ENCODE measurements at regions not wholly inside any gene's neighbourhood (a gene's known extent, or its start where the extent isn't known, plus 50 kb on each side); places are given as distances from the start of the nearest gene placed in this dataset.
A peak's percentile ranks its signal among the peaks of the same experiment; 100 is the strongest.
"Not testable (repeated sequence)": the region's sequence is repeated elsewhere in the genome, so short reads cannot be mapped to it uniquely, and the experiment has no call there.

DNA sequence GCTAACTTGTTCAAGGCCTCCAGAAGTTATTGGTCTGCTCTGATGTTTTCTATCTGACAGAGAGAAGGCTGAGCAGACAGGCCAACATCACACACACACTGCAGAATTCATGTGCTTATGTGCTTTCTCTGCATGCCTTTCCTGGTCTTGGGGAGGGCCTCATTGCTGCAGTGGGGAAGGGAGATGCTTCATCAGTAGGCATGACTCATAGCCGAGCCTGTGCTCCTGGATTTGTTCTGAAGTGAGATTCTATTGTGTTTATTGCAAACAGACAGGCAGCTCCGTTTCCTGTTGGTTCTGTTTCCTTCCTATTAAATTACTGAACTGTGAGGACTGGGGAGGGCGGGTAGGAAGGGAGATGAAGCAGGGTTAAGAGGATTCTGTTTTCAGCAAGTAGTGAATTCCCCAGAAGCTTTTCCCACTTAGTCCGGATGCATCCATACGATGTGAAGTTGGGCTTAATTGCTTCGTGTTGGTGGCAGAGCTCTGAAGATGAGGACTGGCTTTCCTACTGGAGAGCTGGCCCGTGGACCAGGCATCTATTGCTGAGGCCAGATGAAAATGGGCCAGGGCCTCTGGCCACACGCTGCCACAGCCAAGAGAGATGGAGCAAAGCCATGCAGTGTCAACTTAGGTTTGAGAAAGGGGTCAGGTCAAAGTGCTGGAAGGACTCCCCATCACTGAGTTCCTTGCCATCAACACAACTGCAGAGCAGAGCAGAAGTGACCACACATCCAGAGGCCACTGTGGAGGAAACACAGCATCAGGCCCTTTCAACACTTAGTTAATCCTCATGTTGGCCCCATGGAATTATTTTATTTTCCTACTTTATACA, 179.3 kb downstream of the UTP18 start:
- DNase-seq = no peak

DNA sequence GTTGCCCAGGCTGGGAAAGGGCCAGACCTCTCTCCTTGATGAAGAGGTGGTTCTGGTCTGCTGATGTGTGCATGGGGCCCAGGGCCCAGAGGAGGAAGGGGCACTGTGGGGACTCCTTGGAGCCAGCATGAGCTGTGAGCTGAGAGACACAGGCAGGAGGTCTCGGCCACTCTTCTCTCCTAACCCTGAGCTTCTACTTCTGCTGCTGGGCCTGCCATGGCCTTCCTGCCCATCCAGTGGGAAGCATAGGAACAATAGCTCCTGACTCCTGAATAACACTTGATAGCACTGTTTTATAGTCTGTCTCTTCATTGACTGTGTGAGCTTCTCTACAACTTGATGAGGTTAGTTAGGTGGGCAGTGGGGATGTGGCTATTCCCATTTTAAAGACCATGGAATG, 181.1 kb downstream of the UTP18 start:
- no peak for DNase-seq

GRCh38 chr17:51442088-51442865, 181.9 kb downstream of the UTP18 start:
- DNase-seq = no peak

GRCh38 chr17:51443646-51444045, 183.3 kb downstream of the UTP18 start:
- no peak for DNase-seq

DNA sequence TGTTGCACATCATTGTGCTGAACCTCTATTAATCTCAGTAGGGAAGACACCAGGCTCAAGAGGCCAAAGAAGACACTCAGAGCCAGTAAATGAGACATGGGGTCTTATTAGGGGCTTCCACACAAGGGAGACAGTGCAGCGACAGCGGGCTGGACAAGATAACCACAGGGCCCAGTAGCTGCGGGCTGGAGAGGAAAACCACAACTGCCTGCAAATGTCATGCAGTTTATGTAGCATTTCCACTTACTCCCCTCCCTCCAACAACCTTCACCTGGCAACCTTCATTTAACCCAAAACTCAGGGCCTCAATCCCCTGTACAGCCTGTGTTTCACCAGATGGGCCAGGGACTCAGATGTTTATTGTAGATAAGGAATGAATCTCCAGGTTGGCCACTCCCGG, 185.6 kb downstream of the UTP18 start:
- no peak for DNase-seq

DNA sequence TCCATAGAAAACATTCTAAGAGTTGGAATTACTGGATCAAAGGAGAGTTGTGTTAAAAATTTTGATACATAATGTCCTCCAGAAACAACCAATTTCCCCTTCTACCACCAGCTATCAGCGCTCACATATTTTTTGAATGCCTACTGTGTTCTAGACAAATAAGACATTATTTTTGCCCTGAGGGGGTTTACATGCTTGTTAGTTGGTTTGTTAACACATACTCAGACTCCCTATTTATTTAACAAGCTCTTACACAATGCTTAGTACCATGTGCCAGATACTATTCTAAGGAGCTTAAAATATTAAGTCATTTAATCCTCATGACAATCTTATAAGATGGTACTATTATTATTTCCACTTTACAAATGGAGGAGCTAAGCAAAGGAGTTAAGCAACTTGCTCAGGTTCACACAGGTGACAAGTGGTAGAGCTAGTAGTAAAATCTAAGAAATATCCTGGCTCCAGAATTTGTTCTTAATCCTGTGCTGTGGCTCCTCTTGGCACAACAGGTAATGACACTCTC, 194.2 kb downstream of the UTP18 start:
- no peak for DNase-seq

GRCh38 chr17:51455211-51455610, 194.9 kb downstream of the UTP18 start:
- DNase-seq = no peak

- no peak for DNase-seq
These were observed 195.6 kb downstream of the UTP18 start for GRCh38 chr17:51455931-51456330.

- DNase-seq = no peak
These were observed 196.6 kb downstream of the UTP18 start for GRCh38 chr17:51456942-51457341.

GRCh38 chr17:51461578-51462004, 201.2 kb downstream of the UTP18 start:
- DNase-seq = peak; percentile 51 to 63

- no peak for DNase-seq
These were observed 203.0 kb downstream of the UTP18 start for GRCh38 chr17:51463353-51463752.

DNA sequence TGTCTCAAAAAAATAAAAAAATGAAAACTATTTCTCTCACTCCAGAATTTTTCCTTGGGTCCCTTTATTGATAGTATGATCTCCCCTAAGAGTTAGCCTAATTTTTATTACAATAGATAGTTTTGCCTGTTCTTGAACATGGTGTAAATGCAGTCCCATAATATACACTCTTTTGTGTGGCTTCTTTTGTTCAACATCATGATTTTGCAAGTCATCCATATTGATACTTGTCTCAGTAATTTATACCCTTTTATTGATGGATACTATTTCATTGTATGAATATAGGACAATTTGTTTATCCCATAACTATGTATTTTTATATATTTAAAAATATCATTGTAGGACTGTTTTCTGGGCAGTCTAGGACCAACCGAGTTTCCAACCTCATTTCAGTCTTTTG, 207.0 kb downstream of the UTP18 start:
- no peak for DNase-seq

GRCh38 chr17:51472670-51473205, 212.4 kb downstream of the UTP18 start:
- no peak for DNase-seq

DNA sequence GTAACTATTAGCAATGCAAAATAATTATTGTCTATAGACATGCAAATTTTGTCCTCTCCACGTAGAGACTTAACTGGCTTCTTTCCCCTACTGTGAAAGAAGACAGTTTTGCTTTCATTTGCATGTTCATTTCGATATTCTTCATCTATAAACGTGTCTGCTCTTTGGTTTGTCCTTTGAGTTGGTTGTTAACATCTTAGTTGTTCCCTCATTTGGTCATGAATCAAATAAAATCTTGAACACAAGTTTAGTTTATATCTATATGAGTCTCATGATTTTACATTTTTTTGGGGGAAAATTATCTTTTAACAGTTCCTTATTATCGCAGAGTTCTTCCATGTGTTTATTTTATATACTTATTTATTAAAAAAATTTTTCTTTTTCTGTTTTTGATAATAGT, 214.4 kb downstream of the UTP18 start:
- DNase-seq = no peak

DNA sequence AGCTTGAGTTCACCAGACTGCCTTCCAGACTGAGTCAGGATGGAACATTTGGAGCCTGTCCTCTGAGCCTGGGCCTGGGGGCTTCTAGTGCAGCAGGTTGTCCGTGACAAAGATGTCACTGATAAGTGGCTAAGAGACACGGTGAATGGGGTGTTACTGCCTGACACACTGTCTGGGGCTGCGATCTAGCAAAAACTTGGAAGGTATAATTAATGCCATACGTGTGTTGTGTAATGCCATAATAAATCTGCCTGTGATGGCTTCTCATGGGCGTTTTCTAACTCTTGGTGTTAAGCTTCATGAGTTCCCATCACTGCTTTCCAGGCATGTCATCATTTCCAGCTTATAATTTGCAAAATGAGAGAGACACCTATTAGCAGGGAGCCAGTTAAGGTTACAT, 215.4 kb downstream of the UTP18 start:
- no peak for DNase-seq

GRCh38 chr17:51479303-51479702, 219.0 kb downstream of the UTP18 start:
- no peak for DNase-seq

DNA sequence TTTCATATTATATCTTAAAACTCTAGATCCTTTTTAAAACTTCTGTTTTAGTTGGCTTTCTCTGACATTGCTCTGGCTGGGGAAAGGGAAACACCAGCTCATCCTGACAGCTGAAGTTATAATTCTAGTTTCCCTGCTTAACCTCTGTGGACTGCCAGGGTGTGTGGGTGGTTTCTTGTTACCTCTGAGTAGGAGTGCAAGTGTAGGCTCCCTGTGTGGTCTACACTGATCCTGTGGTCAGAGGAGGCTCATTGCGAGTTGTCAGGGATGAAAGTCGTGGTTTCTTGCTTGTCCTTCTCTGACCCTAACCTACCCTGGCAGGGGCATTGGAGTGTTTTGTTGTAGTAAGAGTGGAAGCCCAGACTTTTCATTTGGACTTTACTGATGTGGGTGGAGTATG, 221.0 kb downstream of the UTP18 start:
- no peak for DNase-seq

GRCh38 chr17:51482248-51482647, 221.9 kb downstream of the UTP18 start:
- not testable (repeated sequence) for DNase-seq

DNA sequence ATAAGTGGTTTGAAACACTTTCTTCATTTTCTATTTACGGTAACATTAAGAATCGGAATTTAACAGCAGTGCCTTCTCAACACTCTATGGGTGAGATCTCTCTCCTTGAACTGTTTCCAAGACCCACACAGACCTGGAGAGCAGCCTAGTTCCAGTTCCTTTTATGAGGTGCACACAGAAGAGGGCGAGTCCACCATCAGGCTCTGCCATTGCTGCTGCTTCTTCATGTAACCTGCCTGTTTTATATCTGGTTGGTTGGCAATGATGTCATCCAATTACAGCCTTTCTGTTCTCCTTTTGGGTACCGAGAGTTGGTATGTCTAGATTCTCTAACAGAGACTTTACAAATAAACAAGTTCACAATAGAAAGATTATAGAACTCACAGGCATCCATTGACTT, 225.7 kb downstream of the UTP18 start:
- DNase-seq = no peak

DNA sequence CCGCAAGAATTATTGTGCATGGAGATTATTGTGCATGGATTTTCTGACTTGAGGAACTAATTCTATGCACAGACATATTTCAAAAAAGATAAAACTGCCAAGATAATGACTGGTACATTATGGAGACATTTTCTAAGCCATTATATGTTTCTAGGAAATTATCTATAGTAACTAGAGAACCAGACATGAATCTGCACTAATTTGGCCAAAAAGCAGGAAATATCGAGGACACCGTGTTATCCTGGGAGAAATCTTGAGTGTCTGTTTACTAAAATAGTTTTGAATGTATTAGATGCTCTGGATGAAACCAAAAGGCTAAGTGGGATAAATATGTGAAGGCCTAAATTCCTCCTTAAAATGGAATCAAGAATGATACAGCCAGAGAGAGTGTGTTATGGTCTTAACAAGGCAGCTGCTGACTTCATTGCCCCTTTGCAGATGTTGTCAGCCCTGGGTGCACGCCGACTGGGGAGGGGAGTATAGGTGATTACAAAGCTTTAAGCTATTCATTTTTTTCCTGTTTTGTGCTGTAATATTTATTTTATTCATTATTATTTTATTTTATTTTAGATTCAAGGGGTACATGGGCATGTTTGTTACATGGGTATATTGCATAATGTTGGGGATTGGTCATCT, 226.7 kb downstream of the UTP18 start:
- no peak for DNase-seq

DNA sequence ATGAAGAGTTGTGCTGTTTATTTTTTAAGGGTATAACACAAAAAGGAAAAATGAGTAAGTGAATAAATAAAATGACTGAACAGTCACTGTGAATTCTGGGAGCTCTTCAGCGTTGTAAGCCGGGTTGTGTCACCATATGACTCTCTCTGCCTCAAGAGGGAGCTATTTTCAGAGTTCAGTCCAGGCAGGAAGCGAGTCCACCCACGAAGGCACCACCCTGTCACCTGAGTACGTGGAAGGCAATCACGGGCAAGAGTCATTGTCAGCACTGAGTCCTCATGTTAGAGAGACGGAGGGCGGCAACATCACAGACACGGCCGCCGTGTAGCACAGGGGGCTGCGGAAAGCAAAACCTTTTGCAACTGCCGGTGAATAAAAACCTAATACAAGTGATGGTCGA, 227.6 kb downstream of the UTP18 start:
- DNase-seq = peak in 1 of 2 donors; percentile 14

GRCh38 chr17:51491416-51491815, 231.1 kb downstream of the UTP18 start:
- DNase-seq = no peak

GRCh38 chr17:51493206-51493605, 232.9 kb downstream of the UTP18 start:
- no peak for DNase-seq
